ENCODE measurements at regions not wholly inside any gene's neighbourhood (a gene's known extent, or its start where the extent isn't known, plus 50 kb on each side); places are given as distances from the start of the nearest gene placed in this dataset.

DNA sequence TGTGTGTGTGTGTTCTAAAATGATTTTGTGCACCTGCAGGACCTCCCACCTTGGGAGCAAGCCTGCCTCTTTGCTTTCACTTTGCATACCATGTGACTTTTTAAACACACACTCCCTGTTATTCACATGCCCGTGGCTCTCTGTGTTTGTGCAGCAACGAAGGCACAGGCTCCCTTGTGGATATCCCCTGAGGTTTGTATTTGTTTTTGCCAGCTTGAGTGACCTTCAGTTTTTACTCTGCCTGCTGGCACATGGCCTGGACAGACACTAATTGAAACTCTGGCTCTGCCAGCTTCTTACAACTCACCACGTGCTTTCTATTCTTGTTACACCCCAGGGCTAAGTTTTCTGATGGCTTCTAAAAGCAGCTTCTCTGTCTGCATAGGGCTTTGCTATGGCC, 885.8 kb downstream of the SH3BGRL start:
- no peak for DNase-seq (ENCODE audit: low spot score)

DNA sequence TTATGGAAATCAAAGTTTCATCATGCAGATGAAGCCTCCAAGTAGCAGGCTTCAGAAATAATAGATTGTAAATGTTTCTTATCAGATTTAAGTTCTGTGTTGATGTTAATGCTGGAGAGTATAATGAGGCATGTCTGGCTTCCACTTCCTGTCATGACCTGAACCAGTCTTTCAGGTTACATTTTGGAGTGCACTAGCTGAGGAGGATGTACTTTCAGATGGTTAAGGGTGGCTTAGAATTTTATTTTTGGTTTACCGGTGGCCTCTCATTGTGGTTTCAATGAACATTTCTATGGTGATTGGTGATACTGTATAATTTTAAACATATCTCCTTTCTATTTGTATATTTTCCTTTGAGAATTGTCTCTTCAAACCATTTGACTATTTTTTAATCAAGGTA, 890.4 kb downstream of the SH3BGRL start:
- no peak for DNase-seq (ENCODE audit: low spot score)

DNA sequence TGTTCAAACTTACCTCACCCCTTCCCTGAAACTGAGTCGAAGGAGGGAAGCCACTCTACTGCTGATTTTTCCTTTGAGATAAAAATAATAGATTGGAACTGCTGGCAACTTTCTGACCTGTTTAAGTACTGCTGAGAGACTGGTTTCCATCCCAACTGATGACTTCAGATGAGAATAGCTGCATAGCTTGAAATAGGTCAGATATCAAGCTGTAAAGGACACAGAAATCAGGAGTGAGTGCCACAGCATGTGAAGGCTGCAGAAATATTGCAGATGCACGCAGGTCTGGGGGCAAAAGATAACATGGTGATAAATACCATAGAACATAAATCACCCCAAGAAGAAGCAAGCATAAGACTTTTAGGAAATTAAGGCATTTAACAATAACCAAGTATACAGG, 923.2 kb downstream of the SH3BGRL start:
- DNase-seq (ENCODE audit: low spot score), result no peak

DNA sequence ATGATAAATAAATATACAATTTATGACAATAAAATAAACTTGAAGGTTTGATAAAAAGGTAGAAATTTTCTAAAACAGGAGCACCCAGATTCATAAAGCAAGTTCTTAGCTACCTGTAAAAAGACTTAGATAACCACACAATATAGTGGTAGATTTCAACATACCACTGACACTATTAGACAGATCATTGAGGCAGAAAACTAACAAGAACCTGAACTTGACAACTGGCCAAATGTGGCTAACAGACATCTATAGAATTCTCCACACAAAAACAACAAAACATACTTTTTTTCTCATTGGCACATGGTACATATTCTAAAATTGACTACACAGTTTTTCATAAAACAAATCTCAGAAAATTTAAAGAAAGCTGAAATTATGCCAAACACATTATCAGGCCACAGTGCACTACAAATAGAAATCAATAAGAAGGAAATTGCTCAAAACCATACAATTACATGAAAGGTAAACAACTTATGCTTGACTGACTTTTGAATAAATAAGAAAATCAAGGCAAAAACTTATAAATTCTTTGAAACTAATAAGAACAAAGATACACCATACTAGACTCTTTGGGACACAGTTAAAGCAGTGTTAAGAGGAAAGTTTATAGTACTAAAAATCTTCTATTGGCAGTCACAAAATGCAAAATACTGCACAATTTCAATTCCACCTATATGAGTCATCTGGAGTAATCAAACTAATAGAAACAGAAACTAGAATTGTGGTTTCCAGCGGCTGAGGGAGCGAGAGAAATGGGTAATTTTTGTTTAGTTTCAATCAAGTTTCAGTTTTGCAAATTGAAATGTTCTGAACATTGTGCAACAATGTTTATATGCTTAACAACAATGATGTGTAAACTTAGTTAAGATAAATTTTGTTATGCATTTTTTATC, 925.6 kb downstream of the SH3BGRL start:
- no peak for DNase-seq (ENCODE audit: low spot score)

DNA sequence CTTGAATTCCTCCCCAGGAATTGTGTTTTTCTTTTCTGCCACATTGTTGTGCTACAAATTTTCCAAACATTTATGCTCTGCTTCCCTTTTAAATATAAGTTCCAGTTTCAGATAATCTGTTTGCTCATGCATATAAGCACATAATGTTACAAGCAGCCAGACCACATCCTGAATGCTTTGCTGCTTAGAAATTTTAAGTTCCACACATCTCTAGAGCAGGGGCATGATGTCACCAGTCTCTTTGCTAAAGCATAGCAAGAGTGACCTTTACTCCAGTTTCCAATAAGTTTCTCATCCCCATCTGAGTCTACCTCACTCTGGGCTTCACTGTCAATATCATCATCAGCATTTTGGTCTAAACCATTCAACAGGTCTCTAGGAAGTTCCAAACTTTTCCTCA, 932.5 kb downstream of the SH3BGRL start:
- DNase-seq (ENCODE audit: low spot score), result no peak

DNA sequence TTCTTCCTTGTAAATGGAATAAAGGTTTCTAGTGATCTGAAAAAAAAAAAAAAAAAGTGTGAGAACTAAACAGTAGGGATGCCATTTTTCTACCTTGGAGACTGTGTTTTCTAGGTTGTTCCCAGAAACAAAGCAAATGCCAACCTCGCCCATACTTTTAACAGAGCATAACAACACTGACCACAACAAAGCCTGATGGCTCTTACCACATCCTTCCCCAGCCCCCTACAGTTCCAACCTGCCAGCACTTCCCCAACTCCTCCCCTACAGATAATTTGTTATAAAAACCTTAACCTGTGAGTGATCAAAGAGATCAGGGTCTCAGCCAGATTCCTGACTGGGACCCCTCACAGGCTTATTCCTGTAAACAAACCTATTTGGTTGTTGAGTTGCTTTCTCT, 940.0 kb downstream of the SH3BGRL start:
- no peak for DNase-seq (ENCODE audit: low spot score)

DNA sequence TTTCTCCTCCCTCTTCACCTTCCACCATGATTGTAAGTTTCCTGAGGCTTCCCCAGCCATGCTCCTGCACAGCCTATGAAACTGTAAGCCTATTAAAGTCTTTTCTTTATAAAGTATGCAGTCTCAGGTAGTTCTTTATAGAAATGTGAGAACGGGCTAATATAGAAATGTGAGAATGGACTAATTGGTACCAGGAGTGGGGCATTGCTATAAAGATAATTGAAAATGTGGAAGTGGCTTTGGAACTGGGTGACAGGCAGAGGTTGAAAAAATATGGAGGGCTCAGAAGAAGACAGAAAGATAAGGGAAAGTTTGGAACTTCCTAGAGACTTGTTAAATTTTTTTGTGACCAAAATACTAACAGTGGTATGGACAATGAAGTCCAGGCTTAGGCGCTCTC, 959.3 kb downstream of the SH3BGRL start:
- no peak for DNase-seq (ENCODE audit: low spot score)

DNA sequence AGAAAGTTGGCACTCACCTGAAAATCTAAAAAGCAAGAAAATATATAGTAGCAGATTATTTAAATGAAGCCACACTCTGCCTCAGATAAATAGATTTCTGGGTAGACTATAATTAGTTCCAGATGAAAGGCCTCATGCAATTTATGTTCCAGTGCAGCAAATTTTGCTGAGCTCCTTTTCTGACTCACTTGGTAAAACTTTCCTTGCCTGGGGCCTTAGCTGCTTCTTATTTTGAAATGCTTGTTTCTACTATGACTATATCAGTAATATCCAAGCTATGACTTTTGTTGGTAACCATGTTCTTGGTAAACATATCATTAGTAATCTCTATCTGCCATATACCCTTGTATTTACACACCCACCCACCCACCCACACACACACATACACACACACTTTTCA, 961.8 kb downstream of the SH3BGRL start:
- no peak for DNase-seq (ENCODE audit: low spot score)

DNA sequence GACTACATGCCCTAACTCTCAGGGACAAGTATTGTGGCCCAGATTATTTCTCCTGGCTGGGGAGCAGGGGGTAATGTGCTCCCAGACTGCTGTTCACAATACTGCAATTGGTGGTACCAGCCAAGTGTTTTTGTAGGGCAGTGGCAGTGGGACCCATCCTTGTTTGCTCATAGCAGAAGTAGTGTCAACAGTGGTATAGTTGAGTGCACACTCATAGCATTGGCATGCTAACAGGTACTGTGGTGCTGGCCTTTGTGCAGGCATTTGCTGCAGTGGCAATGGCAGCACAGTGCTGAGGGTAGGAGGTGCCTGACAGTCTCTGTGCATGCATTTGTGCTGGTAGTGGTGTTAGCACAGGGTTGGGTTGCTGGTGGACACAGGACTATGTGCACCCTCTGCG, 995.0 kb downstream of the SH3BGRL start:
- no peak for DNase-seq (ENCODE audit: low spot score)

DNA sequence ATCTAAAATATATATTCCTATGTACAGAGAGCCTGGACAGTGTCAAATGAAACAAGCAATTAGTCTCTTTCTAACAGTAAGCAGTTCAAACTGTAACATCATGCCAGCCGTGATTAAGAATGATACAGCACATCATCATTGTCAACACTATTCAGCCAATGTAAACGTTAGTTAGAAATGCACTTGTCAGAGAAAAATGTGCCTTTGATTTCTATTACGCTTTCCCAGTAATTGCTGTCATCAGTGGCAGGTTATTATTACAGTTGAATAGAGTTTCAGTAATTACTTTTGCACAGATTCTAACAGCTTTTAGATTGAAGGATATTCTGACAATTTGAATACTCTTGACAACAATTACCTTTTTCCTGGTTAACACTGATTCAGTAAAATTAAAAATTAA, 1007.1 kb downstream of the SH3BGRL start:
- no peak for DNase-seq (ENCODE audit: low spot score)

DNA sequence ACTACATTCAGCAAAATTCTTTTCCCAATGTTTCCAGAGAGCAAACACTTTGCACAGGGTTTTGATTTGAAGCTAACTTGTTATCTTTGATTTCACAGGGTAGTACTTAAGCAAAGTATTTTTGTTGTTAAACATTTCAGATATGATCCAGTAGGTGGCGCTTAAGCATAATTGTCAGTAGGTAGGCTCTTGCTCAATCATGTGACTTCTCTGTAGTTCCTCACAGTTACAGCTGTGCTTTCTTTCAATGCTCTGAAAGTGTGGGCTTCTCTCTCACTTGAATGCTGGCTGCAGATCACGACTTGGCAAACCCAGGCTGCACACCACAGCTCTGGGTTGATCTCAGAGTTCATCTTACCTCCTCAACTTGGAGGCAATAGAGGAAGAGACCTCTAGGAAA, 1016.5 kb downstream of the SH3BGRL start:
- DNase-seq (ENCODE audit: low spot score), result no peak

DNA sequence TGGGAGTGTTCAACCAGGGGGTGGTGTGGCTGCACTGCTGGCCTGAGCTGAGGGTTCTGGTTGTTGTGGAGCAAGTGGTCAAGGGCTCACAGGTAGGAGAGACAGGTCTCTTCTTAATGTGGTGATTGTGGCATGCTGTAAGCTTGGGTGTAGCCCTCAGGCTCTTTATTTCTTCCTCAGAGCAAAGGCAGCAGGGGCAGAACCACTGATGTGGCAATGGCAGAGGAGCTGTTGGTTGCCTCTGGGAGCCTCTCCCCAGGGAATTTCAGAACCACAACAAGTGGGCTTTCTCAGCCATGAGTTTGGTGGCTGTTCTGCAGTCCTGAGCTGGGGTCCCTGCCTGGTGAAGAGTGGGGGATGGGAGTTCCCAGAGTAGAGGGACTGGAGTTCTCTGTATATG, 1017.2 kb downstream of the SH3BGRL start:
- no peak for DNase-seq (ENCODE audit: low spot score)

DNA sequence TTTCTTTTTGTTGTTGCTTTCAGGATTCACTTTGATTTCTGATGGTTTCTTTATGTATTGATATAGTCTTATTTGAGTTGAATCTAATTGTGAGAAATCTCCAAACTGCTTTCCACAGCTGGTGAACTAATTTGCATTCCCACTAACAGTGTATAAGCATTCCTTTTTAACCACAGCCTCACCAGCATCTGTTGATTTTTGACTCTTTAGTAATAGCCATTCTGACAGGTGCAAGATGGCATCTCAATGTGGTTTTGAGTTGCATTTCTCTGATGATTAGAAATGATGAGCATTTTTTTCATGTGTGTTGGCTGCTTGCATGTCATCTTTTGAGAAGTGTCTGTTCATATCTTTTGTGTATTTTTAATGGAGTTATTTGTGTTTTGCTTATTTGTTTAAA, 1023.1 kb downstream of the SH3BGRL start:
- no peak for DNase-seq (ENCODE audit: low spot score)

DNA sequence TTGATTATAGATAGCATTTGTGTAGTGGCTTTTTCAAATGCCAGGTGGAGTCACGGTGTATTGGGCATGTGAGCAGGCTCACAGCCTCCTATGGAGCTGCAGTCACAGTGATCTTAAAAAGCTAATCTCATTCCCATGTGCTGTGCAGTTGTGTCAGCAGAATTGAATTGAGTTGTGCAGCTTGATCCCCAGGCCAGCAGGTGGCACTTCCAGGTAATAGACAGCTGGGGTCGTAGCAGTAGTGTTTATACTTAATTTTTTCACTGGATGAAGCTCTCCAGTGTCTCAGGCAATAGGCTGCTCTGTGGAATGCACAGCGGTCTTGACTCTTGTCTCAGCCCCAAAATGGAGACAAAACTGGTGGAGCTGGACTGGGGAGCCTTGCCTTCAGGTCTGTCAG, 1028.1 kb downstream of the SH3BGRL start:
- no peak for DNase-seq (ENCODE audit: low spot score)

DNA sequence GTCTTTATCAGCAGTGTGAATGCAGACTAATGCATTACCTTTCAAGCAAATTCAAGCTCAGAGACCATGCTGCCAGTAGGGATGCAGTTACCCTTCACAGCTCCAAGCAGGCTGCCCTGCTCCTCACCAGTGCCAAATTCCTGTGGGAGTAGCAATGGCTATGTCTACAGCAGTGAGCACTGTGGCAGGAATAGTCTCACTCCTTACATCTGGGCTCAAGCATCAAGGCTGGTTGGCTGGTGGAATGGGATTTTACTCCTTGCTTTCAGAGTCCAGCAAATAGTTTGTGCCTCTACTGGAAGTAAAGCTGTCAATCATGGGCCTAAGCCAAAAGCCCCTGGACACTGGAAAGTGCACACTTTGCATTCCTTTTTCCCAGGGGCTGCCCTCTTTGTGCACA, 1030.8 kb downstream of the SH3BGRL start:
- DNase-seq (ENCODE audit: low spot score), result no peak

DNA sequence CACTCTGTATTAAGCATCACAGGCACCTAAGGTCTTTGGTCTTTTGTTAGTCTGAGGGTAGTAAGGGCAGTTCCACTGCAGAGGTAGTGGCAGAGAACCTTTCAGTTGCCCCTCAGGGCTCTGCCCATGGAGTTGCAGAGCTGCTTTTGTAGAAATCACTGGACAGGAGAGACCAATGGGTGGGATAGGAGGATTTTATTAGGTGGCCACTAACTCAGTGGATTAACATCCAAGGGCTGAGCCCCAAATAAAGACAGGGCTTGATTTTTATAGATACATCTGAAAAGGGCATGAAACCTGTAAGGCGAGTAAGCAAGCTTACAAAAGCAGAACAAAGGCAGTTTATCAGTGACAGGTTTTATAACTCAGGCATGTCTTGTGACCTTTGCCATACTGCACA, 1035.4 kb downstream of the SH3BGRL start:
- no peak for DNase-seq (ENCODE audit: low spot score)

Measured in D341Med (cell line).